Brain microvascular endothelial cell (primary cell): ENCODE measurements at regions not wholly inside any gene's neighbourhood (a gene's known extent, or its start where the extent isn't known, plus 50 kb on each side); places are given as distances from the start of the nearest gene placed in this dataset.

Source experiments
- DNase-seq: peaks from one replicate; pipeline ENCODE4 v3.0.0-alpha.2; 2020
- H3K27ac ChIP-seq: fragments of 250-450 bp; sonication (Bioruptor Pico); 2 replicates; pipeline ENCODE4 v1.5.1; 2020; ENCODE audit warnings: mild to moderate bottlenecking, moderate library complexity
- H3K27me3 ChIP-seq: fragments of 250-450 bp; sonication (Bioruptor Pico); replicated peaks from 2 replicates; pipeline ENCODE4 v1.5.1; 2020; ENCODE audit warnings: mild to moderate bottlenecking
- H3K36me3 ChIP-seq: fragments of 250-450 bp; sonication (Bioruptor Pico); replicated peaks from 2 replicates; pipeline ENCODE4 v1.5.1; 2020; ENCODE audit warnings: mild to moderate bottlenecking
- H3K4me3 ChIP-seq: 2 replicates; pipeline ENCODE4 v1.5.1; 2011; ENCODE audit warnings: low read depth, mild to moderate bottlenecking, control low read depth, low read length, moderate library complexity
- in situ Hi-C: cut with HindIII; loops from 2 replicates; pipeline ENCODE4 v1.10.0; 2017; ENCODE audit warnings: low sequenced_read_pairs, low pct_ligation_motif_present
- TF ChIP-seq, protein P1 (sequence below): IDR thresholded peaks from 2 replicates; pipeline ENCODE4 v1.5.1; 2011; ENCODE audit warnings: low read depth, mild to moderate bottlenecking, moderate library complexity, low read length, control low read depth, inconsistent platforms; ENCODE audit errors: missing control alignments

GRCh38 chr7:26995666-26996065, 100.1 kb downstream of the HOXA1 start:
- no peak for DNase-seq
- no peak overlapping the region for H3K27ac ChIP-seq
- TF ChIP-seq, protein P1, sequence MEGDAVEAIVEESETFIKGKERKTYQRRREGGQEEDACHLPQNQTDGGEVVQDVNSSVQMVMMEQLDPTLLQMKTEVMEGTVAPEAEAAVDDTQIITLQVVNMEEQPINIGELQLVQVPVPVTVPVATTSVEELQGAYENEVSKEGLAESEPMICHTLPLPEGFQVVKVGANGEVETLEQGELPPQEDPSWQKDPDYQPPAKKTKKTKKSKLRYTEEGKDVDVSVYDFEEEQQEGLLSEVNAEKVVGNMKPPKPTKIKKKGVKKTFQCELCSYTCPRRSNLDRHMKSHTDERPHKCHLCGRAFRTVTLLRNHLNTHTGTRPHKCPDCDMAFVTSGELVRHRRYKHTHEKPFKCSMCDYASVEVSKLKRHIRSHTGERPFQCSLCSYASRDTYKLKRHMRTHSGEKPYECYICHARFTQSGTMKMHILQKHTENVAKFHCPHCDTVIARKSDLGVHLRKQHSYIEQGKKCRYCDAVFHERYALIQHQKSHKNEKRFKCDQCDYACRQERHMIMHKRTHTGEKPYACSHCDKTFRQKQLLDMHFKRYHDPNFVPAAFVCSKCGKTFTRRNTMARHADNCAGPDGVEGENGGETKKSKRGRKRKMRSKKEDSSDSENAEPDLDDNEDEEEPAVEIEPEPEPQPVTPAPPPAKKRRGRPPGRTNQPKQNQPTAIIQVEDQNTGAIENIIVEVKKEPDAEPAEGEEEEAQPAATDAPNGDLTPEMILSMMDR, result no peak
- H3K4me3 ChIP-seq, result no peak overlapping the region
- H3K36me3 ChIP-seq, result no peaks in the 10 kb centered on the region
- in situ Hi-C loops, result no loop called here
- no peaks in the 10 kb centered on the region for H3K27me3 ChIP-seq

DNA sequence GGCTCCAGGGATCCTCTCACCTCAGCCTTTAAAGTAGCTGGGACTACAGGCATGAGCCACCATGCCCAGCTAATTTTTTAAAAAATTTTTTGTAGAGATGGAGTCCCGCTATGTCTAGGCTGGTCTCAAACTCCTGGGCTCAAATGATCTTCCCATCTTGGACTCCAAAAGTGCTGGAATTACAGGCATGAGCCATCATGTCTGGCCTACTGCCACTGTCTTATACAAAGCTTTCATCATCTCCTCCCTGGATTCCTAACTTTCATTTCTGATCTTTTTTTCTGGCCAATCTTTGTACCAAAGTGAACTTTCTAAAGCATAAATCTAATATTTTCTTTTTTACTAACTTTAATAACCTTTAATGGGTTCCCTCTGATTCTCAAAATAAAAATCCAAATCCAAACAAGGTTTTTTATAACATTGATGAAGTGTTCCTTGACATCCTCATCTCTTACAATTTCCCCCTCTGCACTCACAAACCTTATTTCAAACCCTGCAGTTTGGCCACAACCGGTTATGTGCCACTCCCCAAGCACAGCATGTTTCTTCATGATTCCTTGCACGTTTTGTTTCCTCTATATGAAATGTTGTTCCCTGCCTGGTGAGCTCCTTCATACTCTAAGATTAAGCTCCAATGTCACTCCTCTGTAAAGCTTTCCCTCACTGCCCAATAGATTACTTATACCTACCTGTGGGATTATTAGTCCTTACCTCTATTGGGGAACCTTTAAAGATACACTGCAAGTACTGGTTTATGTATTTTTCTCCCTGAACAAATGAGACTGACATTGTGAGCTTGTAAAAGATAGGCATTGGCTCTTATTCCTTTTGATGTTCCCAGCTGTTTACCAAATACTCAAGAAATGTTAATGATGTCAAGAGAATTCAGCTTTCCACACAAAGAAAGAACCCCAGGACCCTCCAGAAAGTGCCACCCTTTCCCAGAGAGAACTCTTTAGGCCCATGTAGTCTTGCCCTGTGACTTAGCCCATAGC, 101.7 kb downstream of the HOXA1 start:
- no peak for DNase-seq
- H3K36me3 ChIP-seq, result no peaks in the 10 kb centered on the region
- H3K27me3 ChIP-seq, result no peaks in the 10 kb centered on the region
- in situ Hi-C loops, result no loop called here
- H3K4me3 ChIP-seq, result no peak overlapping the region
- no peak overlapping the region for H3K27ac ChIP-seq
- TF ChIP-seq, protein P1, result no peak

DNA sequence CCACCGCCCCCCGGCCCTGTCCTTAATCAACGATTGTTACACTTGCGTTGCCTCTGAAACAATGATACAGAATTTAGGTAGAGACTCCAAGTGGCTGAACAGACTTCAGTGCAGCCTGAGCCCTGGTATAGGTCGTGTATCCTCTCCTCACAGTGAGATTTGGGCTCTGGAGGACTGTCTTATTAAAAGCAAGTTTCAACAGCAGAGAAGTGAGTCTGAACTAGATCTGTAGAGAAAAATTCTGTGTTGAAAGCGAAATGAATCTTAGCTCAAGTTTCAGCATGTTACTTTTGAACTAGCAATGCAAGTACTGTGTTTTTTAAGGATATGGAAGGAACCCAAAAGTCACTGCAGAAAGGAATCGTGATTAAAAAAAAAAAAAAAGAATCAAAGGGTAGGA, 103.1 kb downstream of the HOXA1 start:
- in situ Hi-C loops, result no loop called here

DNA sequence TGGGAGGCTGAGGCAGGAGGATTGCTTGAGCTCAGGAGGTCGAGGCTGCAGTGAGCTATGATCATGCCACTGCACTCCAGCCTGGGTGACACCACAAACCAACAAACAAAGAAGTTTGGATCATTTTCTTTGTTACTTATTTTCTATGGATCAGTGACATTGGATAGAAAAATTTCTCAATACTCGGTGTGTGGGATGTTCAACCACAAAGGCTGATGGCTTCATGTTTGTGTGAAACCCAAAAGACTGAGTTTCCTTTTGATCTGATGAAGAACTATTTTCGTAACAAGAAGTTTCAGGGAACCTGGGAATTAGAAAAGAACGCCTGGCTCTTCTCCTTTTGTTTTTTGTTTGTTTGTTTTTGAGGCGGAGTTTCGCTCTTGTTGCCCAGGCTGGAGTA, 104.0 kb downstream of the HOXA1 start:
- H3K4me3 ChIP-seq, result no peak overlapping the region
- H3K27ac ChIP-seq, result no peak overlapping the region
- no peaks in the 10 kb centered on the region for H3K36me3 ChIP-seq
- TF ChIP-seq, protein P1, result no peak
- no peaks in the 10 kb centered on the region for H3K27me3 ChIP-seq
- in situ Hi-C loops, result no loop called here
- DNase-seq, result no peak

More for the DNA sequence above, 103.1 kb downstream of the HOXA1 start:
- Histone ChIP-seq H3K27me3 (no peaks in the 10 kb centered on the region), H3K27ac (no peak overlapping the region), H3K4me3 (no peak overlapping the region), H3K36me3 (no peaks in the 10 kb centered on the region)
- no peak for DNase-seq
- TF ChIP-seq, protein P1, result no peak

GRCh38 chr7:26989897-26990670, 105.7 kb downstream of the HOXA1 start:
- H3K27ac ChIP-seq, result no peak overlapping the region
- no peaks in the 10 kb centered on the region for H3K27me3 ChIP-seq
- H3K36me3 ChIP-seq, result no peaks in the 10 kb centered on the region
- in situ Hi-C loops, result no loop called here
- H3K4me3 ChIP-seq, result no peak overlapping the region
- TF ChIP-seq, protein P1, result no peak
- no peak for DNase-seq
